Peyer's patch (tissue), 4 donors: ENCODE measurements at regions not wholly inside any gene's neighbourhood (a gene's known extent, or its start where the extent isn't known, plus 50 kb on each side); places are given as distances from the start of the nearest gene placed in this dataset.

Experiments used
- DNase-seq, 3 donors: peaks; one replicate each; pipeline ENCODE4 v3.0.0-alpha.2; 2017 to 2019
- H3K27ac ChIP-seq, 4 donors: fragments of 200-600 bp; sonication (generic); one replicate each; pipeline ENCODE4 v1.5.1; 2016 to 2019
- H3K27me3 ChIP-seq, 2 donors: fragments of 200-600 bp; sonication (generic); one replicate each; pipeline ENCODE4 v1.5.1; 2019
- H3K36me3 ChIP-seq, 3 donors: fragments of 200-600 bp; sonication (generic); one replicate each; pipeline ENCODE4 v1.5.1; 2016 to 2019
- H3K4me1 ChIP-seq, 4 donors: fragments of 200-600 bp; sonication (generic); one replicate each; pipeline ENCODE4 v1.5.1; 2016 to 2019
- H3K4me3 ChIP-seq, 4 donors: fragments of 200-600 bp; sonication (generic); 1 replicate in 3 of 4; 2 replicates in 1 of 4; pipeline ENCODE4 v1.5.1; 2016 to 2019; ENCODE audit warnings: mild to moderate bottlenecking in 1 of 4
- H3K9me3 ChIP-seq, 4 donors: fragments of 200-600 bp; sonication (generic); one replicate each; pipeline ENCODE4 v1.5.1; 2016 to 2019; ENCODE audit warnings: mild to moderate bottlenecking in 1 of 4
- CTCF ChIP-seq, 6 experiments: fragments of 450-650 bp in 4 of 6; fragments of 200-600 bp in 2 of 6; sonication (generic) in 1 of 6; IDR thresholded peaks; one replicate each; pipeline ENCODE4 v1.5.1; 2017 to 2019; ENCODE audit warnings: antibody characterized with exemption in 6 of 6, mild to moderate bottlenecking in 3 of 6, moderate library complexity in 1 of 6
- POLR2A ChIP-seq, 2 donors: fragments of 450-650 bp; IDR thresholded peaks; one replicate each; pipeline ENCODE4 v1.5.1; 2017; ENCODE audit warnings: antibody characterized with exemption in 2 of 2, mild to moderate bottlenecking in 2 of 2, moderate library complexity in 2 of 2

DNA sequence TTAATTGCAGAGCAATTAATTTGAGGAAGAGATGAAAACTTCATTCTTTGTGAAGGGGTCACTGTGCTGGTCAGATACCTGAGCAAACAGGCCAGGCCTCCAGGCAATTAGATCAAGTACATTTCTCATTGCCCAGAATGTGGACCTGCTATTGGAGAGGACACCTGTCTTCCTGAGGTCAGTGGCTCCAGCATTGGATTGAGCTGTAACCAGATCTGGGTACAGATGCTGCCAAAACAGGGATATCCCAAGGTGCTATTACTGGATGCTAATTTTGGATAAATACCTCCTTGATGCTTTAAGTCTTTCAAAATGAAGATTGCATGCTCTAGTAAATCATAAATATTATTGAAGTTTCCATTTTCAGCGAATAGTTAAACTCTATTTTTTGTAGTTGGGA lies 131.5 kb downstream of the FAM161A start:
- DNase-seq = no peak

GRCh38 chr2:61721382-61721781 lies 132.5 kb downstream of the FAM161A start:
- TF ChIP-seq POLR2A (IDR thresholded peaks at IDR 0.05) (no peak), CTCF (IDR thresholded peaks at IDR 0.05) (no peak)
- Histone ChIP-seq H3K36me3 (no peaks in the 10 kb centered on the region), H3K27ac (no peak overlapping the region), H3K4me1 (no peaks in the 10 kb centered on the region), H3K9me3 (no peaks in the 10 kb centered on the region), H3K4me3 (no peak overlapping the region), H3K27me3 (no peaks in the 10 kb centered on the region)
- no peak for DNase-seq

More for the DNA sequence above, 131.5 kb downstream of the FAM161A start:
- no peak overlapping the region for H3K4me3 ChIP-seq
- H3K27me3 ChIP-seq = no peaks in the 10 kb centered on the region
- no peak for TF ChIP-seq CTCF (IDR thresholded peaks at IDR 0.05)
- no peak for TF ChIP-seq POLR2A (IDR thresholded peaks at IDR 0.05)
- H3K27ac ChIP-seq = no peak overlapping the region
- no peaks in the 10 kb centered on the region for H3K4me1 ChIP-seq
- H3K9me3 ChIP-seq = no peaks in the 10 kb centered on the region
- H3K36me3 ChIP-seq = no peaks in the 10 kb centered on the region

- no peaks in the 10 kb centered on the region for H3K36me3 ChIP-seq
- TF ChIP-seq POLR2A (IDR thresholded peaks at IDR 0.05) (no peak), CTCF (IDR thresholded peaks at IDR 0.05) (no peak)
- H3K4me1 ChIP-seq = no peaks in the 10 kb centered on the region
- no peak for DNase-seq
- H3K9me3 ChIP-seq = no peaks in the 10 kb centered on the region
- no peaks in the 10 kb centered on the region for H3K27me3 ChIP-seq
- H3K4me3 ChIP-seq = no peak overlapping the region
- no peak overlapping the region for H3K27ac ChIP-seq
Observed at GRCh38 chr2:61720911-61721310, 132.9 kb downstream of the FAM161A start.

- Histone ChIP-seq H3K4me1 (no peaks in the 10 kb centered on the region), H3K9me3 (no peaks in the 10 kb centered on the region), H3K27ac (no peak overlapping the region), H3K36me3 (no peaks in the 10 kb centered on the region), H3K27me3 (no peaks in the 10 kb centered on the region), H3K4me3 (no peak overlapping the region)
- DNase-seq = no peak
- TF ChIP-seq POLR2A (IDR thresholded peaks at IDR 0.05) (no peak), CTCF (IDR thresholded peaks at IDR 0.05) (no peak)
Observed at GRCh38 chr2:61718965-61719364, 134.9 kb downstream of the FAM161A start.

GRCh38 chr2:61715506-61715905 lies 138.4 kb downstream of the FAM161A start:
- Histone ChIP-seq H3K36me3 (no peaks in the 10 kb centered on the region), H3K4me1 (peaks cover 0 to 1% (median 0%) of the 10 kb centered on the region in 4 donors), H3K4me3 (no peak overlapping the region), H3K27me3 (no peaks in the 10 kb centered on the region), H3K9me3 (no peaks in the 10 kb centered on the region), H3K27ac (no peak overlapping the region)
- TF ChIP-seq CTCF (IDR thresholded peaks at IDR 0.05) = no peak
- no peak for TF ChIP-seq POLR2A (IDR thresholded peaks at IDR 0.05)
- DNase-seq = no peak

- Histone ChIP-seq H3K27me3 (no peaks in the 10 kb centered on the region), H3K36me3 (no peaks in the 10 kb centered on the region), H3K9me3 (no peaks in the 10 kb centered on the region), H3K4me3 (no peak overlapping the region), H3K4me1 (peaks cover 0 to 5% (median 0%) of the 10 kb centered on the region in 4 donors), H3K27ac (no peak overlapping the region)
- no peak for DNase-seq
- TF ChIP-seq POLR2A (IDR thresholded peaks at IDR 0.05) (no peak), CTCF (IDR thresholded peaks at IDR 0.05) (no peak)
Observed at GRCh38 chr2:61714210-61714609, 139.7 kb downstream of the FAM161A start.
